ENCODE measurements at regions not wholly inside any gene's neighbourhood (a gene's known extent, or its start where the extent isn't known, plus 50 kb on each side); places are given as distances from the start of the nearest gene placed in this dataset.

- Histone ChIP-seq H3K36me3 (ENCODE audit: insufficient read depth, low read length) (no peaks in the 10 kb centered on the region), H3K4me1 (ENCODE audit: insufficient read depth, low read length) (peaks cover 7% of the 10 kb centered on the region; the same call in 1 of the 2 replicates), H3K9me3 (ENCODE audit: control insufficient read depth, insufficient read depth, low read length) (no peaks in the 10 kb centered on the region), H3K9ac (ENCODE audit: low read depth, low read length) (no peak overlapping the region)
These were observed 811.7 kb downstream of the GALC start for GRCh38 chr14:87181288-87181687.

DNA sequence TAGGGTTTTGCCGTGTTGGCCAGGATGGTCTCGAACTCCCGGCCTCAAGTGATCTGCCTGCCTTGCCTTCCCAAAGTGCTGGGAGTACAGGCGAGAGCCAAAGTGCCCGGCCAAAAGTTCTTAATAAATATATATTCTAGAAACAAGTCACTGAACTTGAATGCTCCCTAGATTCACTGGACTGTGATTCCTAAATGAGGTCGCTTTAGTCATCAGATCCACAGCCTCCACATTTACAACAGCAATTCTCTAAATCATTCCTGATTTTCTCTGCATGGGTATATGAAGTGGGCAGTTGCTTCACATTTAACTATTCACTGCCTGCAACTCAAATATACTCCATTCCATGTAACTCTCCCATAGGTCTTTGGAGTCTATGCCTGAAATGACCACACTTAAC lies 813.0 kb downstream of the GALC start:
- no peaks in the 10 kb centered on the region for H3K4me1 ChIP-seq (ENCODE audit: insufficient read depth, low read length)
- no peak overlapping the region for H3K9ac ChIP-seq (ENCODE audit: low read depth, low read length)
- H3K36me3 ChIP-seq (ENCODE audit: insufficient read depth, low read length) = no peaks in the 10 kb centered on the region

GRCh38 chr14:87178277-87178676 lies 814.7 kb downstream of the GALC start:
- Histone ChIP-seq H3K36me3 (ENCODE audit: insufficient read depth, low read length) (no peaks in the 10 kb centered on the region), H3K9ac (ENCODE audit: low read depth, low read length) (no peak overlapping the region), H3K9me3 (ENCODE audit: control insufficient read depth, insufficient read depth, low read length) (no peaks in the 10 kb centered on the region), H3K4me1 (ENCODE audit: insufficient read depth, low read length) (no peaks in the 10 kb centered on the region)

More for the DNA sequence above, 813.0 kb downstream of the GALC start:
- no peaks in the 10 kb centered on the region for H3K9me3 ChIP-seq (ENCODE audit: control insufficient read depth, insufficient read depth, low read length)

DNA sequence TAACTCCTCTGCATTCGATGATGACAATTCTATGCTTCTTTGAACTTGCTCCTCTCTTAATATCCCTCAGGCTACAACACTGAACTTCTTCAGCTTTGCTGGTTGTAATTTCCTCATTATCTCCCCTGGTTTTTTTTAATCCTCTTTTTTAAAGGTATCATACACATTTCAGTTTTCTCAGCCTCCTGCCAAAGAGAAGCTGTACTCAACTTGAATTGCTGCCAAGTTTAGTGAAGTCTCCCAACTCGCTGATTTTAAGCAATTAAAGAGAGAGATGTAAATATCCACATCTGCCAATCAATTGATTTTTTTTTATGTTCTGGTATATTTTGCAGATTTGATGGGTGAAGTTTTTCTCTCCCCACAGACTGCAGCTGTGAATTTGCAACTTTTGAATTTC lies 817.8 kb downstream of the GALC start:
- no peak overlapping the region for H3K9ac ChIP-seq (ENCODE audit: low read depth, low read length)
- no peaks in the 10 kb centered on the region for H3K9me3 ChIP-seq (ENCODE audit: control insufficient read depth, insufficient read depth, low read length)
- no peaks in the 10 kb centered on the region for H3K4me1 ChIP-seq (ENCODE audit: insufficient read depth, low read length)
- no peaks in the 10 kb centered on the region for H3K36me3 ChIP-seq (ENCODE audit: insufficient read depth, low read length)

GRCh38 chr14:87171141-87171540 lies 821.8 kb downstream of the GALC start:
- no peaks in the 10 kb centered on the region for H3K36me3 ChIP-seq (ENCODE audit: insufficient read depth, low read length)
- no peak overlapping the region for H3K9ac ChIP-seq (ENCODE audit: low read depth, low read length)
- no peaks in the 10 kb centered on the region for H3K9me3 ChIP-seq (ENCODE audit: control insufficient read depth, insufficient read depth, low read length)
- no peaks in the 10 kb centered on the region for H3K4me1 ChIP-seq (ENCODE audit: insufficient read depth, low read length)

- H3K4me1 ChIP-seq (ENCODE audit: insufficient read depth, low read length) = no peaks in the 10 kb centered on the region
- no peak overlapping the region for H3K9ac ChIP-seq (ENCODE audit: low read depth, low read length)
- no peaks in the 10 kb centered on the region for H3K36me3 ChIP-seq (ENCODE audit: insufficient read depth, low read length)
- H3K9me3 ChIP-seq (ENCODE audit: control insufficient read depth, insufficient read depth, low read length) = no peaks in the 10 kb centered on the region
These were observed 822.8 kb downstream of the GALC start for GRCh38 chr14:87170179-87170578.

DNA sequence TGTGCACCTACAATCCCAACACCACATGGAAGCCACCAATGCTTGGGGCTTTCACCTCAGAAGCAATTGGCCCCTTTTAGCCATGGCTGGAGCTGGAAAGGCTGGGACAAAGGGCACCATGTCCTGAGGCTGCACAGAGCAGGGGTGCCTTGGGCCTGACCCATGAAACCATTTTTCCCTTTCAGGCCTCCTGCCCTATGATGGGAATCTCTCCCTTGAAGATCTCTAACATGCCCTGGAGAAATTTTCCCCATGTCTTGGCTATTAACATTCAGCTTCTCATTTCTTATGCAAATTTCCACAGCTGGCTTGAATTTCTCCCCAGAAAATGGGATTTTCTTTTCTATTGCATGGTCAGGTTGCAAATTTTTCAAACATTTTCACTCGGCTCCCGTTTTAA lies 823.6 kb downstream of the GALC start:
- Histone ChIP-seq H3K36me3 (ENCODE audit: insufficient read depth, low read length) (no peaks in the 10 kb centered on the region), H3K9ac (ENCODE audit: low read depth, low read length) (no peak overlapping the region), H3K4me1 (ENCODE audit: insufficient read depth, low read length) (no peaks in the 10 kb centered on the region), H3K9me3 (ENCODE audit: control insufficient read depth, insufficient read depth, low read length) (no peaks in the 10 kb centered on the region)

DNA sequence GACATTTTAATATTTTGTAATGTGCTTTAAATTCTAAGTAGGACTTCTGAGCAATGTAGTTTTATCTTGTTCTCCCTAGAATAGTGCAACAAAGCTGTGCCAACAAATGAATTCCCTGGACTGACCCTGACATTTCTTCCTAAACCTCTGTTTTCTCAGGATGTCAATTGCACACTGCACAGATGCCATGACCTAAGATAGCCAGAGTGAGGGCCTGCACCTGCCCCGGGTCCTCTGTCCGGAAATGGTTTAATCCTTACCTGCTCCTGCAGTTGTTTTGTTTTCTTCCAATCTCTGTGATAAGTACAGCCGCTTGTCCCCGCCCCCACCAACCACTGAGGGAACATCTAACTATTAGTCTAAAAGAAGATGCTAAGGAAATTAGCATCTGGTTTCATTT lies 831.5 kb downstream of the GALC start:
- Histone ChIP-seq H3K9me3 (ENCODE audit: control insufficient read depth, insufficient read depth, low read length) (no peaks in the 10 kb centered on the region), H3K4me1 (ENCODE audit: insufficient read depth, low read length) (no peaks in the 10 kb centered on the region), H3K9ac (ENCODE audit: low read depth, low read length) (no peak overlapping the region), H3K36me3 (ENCODE audit: insufficient read depth, low read length) (no peaks in the 10 kb centered on the region)

DNA sequence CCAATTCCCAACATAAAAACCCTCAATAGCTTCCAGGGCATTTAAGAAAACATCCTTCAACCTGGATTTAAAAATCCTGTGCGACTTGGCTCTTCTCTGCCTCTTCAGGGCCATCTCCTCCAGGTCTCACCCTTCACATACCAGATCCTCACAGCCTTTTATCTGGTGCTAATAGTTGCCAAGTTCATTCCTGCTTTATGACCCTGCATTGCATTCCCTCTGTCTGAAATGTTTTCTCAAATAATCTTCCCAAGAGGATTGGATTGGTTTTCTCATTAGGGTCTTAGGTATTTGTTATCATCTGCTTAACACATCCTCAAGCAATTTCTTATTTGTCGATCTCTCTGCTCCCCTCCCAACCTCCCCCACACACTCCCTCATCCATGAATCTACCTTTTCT lies 832.0 kb downstream of the GALC start:
- H3K9ac ChIP-seq (ENCODE audit: low read depth, low read length) = no peak overlapping the region
- no peaks in the 10 kb centered on the region for H3K9me3 ChIP-seq (ENCODE audit: control insufficient read depth, insufficient read depth, low read length)
- H3K4me1 ChIP-seq (ENCODE audit: insufficient read depth, low read length) = peaks cover 3% of the 10 kb centered on the region; the same call in 1 of the 2 replicates
- H3K36me3 ChIP-seq (ENCODE audit: insufficient read depth, low read length) = no peaks in the 10 kb centered on the region

GRCh38 chr14:87158283-87158682 lies 834.7 kb downstream of the GALC start:
- Histone ChIP-seq H3K9ac (ENCODE audit: low read depth, low read length) (no peak overlapping the region), H3K9me3 (ENCODE audit: control insufficient read depth, insufficient read depth, low read length) (no peaks in the 10 kb centered on the region), H3K4me1 (ENCODE audit: insufficient read depth, low read length) (peaks cover 12% of the 10 kb centered on the region; the same call in 1 of the 2 replicates), H3K36me3 (ENCODE audit: insufficient read depth, low read length) (no peaks in the 10 kb centered on the region)

DNA sequence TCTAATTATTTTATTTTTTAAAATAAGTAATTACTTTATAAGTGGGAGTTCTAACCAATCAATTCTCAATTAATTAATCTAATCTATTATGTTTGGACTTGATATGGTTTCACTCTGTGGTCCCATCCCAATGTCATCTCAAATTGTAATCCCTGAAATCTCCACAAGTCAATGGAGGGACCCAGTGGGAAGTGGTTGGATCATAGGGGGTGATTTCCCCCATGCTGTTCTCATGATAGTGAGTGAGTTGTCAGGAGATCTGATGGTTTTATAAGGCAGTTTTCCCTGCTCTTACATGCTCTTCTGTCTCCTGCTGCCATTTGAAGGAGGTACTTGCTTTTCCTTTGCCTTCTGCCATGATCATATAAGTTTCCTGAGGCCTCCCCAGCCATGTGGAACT lies 836.1 kb downstream of the GALC start:
- no peak overlapping the region for H3K9ac ChIP-seq (ENCODE audit: low read depth, low read length)
- peaks cover 12% of the 10 kb centered on the region; the same call in 1 of the 2 replicates for H3K4me1 ChIP-seq (ENCODE audit: insufficient read depth, low read length)
- H3K9me3 ChIP-seq (ENCODE audit: control insufficient read depth, insufficient read depth, low read length) = no peaks in the 10 kb centered on the region
- no peaks in the 10 kb centered on the region for H3K36me3 ChIP-seq (ENCODE audit: insufficient read depth, low read length)

DNA sequence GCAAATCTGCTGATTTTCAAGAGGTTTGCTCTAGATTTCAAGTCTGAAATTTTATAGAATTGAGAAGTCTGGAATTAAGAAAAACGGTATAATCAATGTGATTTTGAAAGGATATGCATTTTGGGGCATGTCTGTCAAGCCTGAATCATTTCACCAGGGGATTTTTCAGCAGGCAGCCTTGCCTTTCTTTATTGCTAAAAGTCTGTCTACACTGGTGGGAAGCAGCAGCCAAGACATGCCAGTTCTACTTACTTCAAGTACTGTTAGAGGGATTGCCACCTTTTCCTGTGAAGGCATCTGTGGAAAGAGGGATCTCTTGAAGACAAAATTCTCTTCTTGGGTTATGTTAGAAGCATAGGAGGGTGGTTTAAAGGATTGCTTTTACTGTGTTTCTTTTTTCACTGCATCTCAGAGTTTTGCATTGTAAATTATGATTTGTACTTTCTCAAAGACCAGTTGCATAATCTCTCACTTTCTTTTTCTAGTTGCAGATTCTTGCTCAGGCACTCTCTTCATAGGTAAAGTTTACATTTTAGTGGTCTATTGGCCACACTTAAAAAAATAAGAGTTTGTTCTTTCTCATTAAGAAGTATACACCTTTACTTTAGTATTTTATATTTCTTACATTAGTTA lies 837.0 kb downstream of the GALC start:
- Histone ChIP-seq H3K36me3 (ENCODE audit: insufficient read depth, low read length) (no peaks in the 10 kb centered on the region), H3K4me1 (ENCODE audit: insufficient read depth, low read length) (peaks cover 12% of the 10 kb centered on the region; the same call in 1 of the 2 replicates), H3K9ac (ENCODE audit: low read depth, low read length) (no peak overlapping the region), H3K9me3 (ENCODE audit: control insufficient read depth, insufficient read depth, low read length) (no peaks in the 10 kb centered on the region)

DNA sequence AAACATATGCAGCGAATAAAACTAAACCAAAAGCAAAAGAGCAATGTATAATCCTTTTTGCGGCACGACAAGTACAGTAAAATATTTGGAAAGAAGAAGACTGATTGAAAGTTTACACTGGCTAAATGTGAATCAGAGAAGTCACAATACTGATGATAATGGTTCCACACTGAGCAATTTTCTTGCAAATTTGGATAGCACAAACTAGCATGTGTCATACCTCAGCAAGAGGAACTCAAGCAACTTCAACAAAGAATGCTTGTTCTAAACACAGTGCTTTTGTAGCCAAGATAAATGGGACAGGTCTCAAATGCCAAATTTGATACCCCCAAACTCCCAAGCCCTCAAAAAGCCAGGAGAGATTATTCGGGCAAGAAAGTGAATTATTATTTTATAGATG lies 839.1 kb downstream of the GALC start:
- H3K9me3 ChIP-seq (ENCODE audit: control insufficient read depth, insufficient read depth, low read length) = no peaks in the 10 kb centered on the region
- no peak overlapping the region for H3K9ac ChIP-seq (ENCODE audit: low read depth, low read length)
- H3K36me3 ChIP-seq (ENCODE audit: insufficient read depth, low read length) = no peaks in the 10 kb centered on the region
- peaks cover 25% of the 10 kb centered on the region for H3K4me1 ChIP-seq (ENCODE audit: insufficient read depth, low read length)

- Histone ChIP-seq H3K4me1 (ENCODE audit: insufficient read depth, low read length) (peaks cover 25% of the 10 kb centered on the region), H3K9me3 (ENCODE audit: control insufficient read depth, insufficient read depth, low read length) (no peaks in the 10 kb centered on the region), H3K36me3 (ENCODE audit: insufficient read depth, low read length) (no peaks in the 10 kb centered on the region), H3K9ac (ENCODE audit: low read depth, low read length) (no peak overlapping the region)
These were observed 839.6 kb downstream of the GALC start for GRCh38 chr14:87153391-87153790.

- H3K9ac ChIP-seq (ENCODE audit: low read depth, low read length) = no peak overlapping the region
- no peaks in the 10 kb centered on the region for H3K36me3 ChIP-seq (ENCODE audit: insufficient read depth, low read length)
- H3K9me3 ChIP-seq (ENCODE audit: control insufficient read depth, insufficient read depth, low read length) = no peaks in the 10 kb centered on the region
- H3K4me1 ChIP-seq (ENCODE audit: insufficient read depth, low read length) = peaks cover 25% of the 10 kb centered on the region
These were observed 840.3 kb downstream of the GALC start for GRCh38 chr14:87152693-87153092.

All from ES-I3 (cell line).